ENCODE measurements at regions not wholly inside any gene's neighbourhood (a gene's known extent, or its start where the extent isn't known, plus 50 kb on each side); places are given as distances from the start of the nearest gene placed in this dataset.

DNA sequence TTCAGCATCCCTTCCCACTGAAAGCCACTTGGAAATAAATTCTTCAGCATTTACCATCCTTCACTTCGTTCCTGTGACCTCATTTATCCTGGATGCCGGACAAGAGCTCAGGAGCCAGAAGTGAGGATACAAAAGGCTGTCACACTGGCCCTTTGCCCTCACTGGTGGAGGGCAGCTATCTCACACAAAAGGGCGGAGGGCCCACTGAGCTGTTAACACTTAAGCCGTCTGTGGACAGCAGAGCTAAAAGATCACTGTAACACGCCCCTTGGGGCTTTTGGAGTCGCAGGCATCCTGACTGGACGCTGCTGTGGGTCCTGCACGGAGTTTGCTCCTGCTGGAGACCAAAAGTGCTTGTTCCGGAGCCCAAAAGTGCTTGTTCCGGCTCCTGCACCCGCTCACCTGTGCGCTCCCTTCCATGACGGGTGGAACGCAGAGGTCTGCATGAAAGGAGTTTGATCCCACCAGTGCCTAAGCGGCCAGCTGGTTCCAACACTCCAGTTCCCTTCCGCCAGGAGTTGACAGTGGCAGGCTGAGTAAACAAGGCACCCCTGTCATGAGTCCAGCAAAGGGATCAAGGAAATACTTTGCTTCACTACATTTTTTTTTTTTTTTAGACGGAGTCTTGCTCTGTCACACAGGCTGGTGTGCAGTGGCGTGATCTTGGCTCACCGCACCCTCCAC, 572.0 kb upstream of the LINC00305 start:
- no peak overlapping the region for H3K4me3 ChIP-seq (ENCODE audit: low read depth, low read length)
- H3K27me3 ChIP-seq (ENCODE audit: control insufficient read depth, insufficient read depth, low read length) = no peaks in the 10 kb centered on the region
- TF ChIP-seq CTCF (IDR thresholded peaks at IDR 0.05; ENCODE audit: insufficient read depth, low read length, poor library complexity, severe bottlenecking) = no peak
- H3K36me3 ChIP-seq (ENCODE audit: control insufficient read depth, insufficient read depth, low read length) = no peaks in the 10 kb centered on the region
- no peak for DNase-seq (ENCODE audit: low read depth)

DNA sequence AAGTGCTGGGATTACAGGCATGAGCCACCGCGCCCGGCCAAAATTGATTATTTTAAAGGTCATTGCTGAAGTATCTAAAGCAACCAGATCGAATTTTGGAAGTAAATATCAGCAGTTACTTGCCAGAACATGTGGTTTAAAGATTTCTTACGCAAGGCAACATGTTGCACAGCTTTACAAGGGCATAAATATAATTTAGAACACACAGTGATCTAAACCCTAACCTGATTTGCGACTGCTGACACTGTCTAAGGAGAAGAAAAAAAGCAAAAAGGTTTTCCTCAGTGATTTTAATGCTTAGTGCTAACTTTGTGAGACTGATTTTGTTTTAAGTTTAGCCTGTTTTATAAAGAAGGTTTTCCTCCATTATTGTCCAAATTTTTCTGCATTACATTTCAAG, 569.9 kb upstream of the LINC00305 start:
- no peaks in the 10 kb centered on the region for H3K36me3 ChIP-seq (ENCODE audit: control insufficient read depth, insufficient read depth, low read length)
- DNase-seq (ENCODE audit: low read depth) = no peak
- H3K27me3 ChIP-seq (ENCODE audit: control insufficient read depth, insufficient read depth, low read length) = no peaks in the 10 kb centered on the region
- no peak overlapping the region for H3K4me3 ChIP-seq (ENCODE audit: low read depth, low read length)
- no peak for TF ChIP-seq CTCF (IDR thresholded peaks at IDR 0.05; ENCODE audit: insufficient read depth, low read length, poor library complexity, severe bottlenecking)

GRCh38 chr18:64717026-64717425, 568.1 kb upstream of the LINC00305 start:
- H3K36me3 ChIP-seq (ENCODE audit: control insufficient read depth, insufficient read depth, low read length) = no peaks in the 10 kb centered on the region
- H3K27me3 ChIP-seq (ENCODE audit: control insufficient read depth, insufficient read depth, low read length) = no peaks in the 10 kb centered on the region
- TF ChIP-seq CTCF (IDR thresholded peaks at IDR 0.05; ENCODE audit: insufficient read depth, low read length, poor library complexity, severe bottlenecking) = no peak
- DNase-seq (ENCODE audit: low read depth) = peak; percentile 47
- no peak overlapping the region for H3K4me3 ChIP-seq (ENCODE audit: low read depth, low read length)

DNA sequence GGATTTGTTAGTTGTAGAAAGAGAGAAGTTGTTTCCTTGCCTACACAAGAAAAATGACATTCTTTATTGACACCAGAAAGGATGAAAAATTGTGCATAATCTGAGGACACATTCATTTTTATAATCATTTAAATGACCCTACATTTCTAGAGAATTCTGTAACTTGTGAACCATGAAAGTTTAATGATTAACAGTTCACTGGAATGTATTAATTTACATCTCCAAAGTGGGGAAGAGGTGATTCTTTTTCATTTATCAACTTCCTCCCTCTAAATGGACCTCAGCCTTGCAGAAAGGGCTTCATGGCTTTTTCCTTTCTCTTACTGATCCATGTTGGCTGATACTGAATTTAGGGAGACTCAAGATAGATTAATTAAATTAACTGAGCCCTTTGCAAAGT, 565.2 kb upstream of the LINC00305 start:
- no peak for DNase-seq (ENCODE audit: low read depth)
- TF ChIP-seq CTCF (IDR thresholded peaks at IDR 0.05; ENCODE audit: insufficient read depth, low read length, poor library complexity, severe bottlenecking) = no peak
- Histone ChIP-seq H3K4me3 (ENCODE audit: low read depth, low read length) (no peak overlapping the region), H3K27me3 (ENCODE audit: control insufficient read depth, insufficient read depth, low read length) (no peaks in the 10 kb centered on the region), H3K36me3 (ENCODE audit: control insufficient read depth, insufficient read depth, low read length) (no peaks in the 10 kb centered on the region)

DNA sequence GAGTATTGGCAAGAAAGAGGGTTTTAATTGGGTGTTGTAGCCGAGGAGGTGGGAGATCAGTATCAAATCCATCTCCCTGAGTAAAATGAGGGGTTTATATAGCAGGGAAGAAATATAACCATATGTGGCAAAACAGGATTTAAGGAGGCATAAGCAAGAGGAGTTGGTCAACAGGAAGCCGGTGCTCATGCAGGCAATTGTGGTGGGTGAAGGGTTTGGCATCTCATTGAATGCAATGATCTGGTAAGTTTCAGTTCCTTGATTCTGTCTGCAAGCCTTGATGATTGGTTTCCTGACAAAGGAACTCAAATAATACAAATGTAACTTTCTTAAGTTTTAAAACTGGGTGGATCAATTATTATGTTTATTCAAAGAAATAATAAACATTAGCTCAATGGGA, 564.4 kb upstream of the LINC00305 start:
- no peak for TF ChIP-seq CTCF (IDR thresholded peaks at IDR 0.05; ENCODE audit: insufficient read depth, low read length, poor library complexity, severe bottlenecking)
- no peaks in the 10 kb centered on the region for H3K27me3 ChIP-seq (ENCODE audit: control insufficient read depth, insufficient read depth, low read length)
- no peak for DNase-seq (ENCODE audit: low read depth)
- H3K36me3 ChIP-seq (ENCODE audit: control insufficient read depth, insufficient read depth, low read length) = no peaks in the 10 kb centered on the region
- no peak overlapping the region for H3K4me3 ChIP-seq (ENCODE audit: low read depth, low read length)

GRCh38 chr18:64712035-64712434, 563.1 kb upstream of the LINC00305 start:
- Histone ChIP-seq H3K36me3 (ENCODE audit: control insufficient read depth, insufficient read depth, low read length) (no peaks in the 10 kb centered on the region), H3K27me3 (ENCODE audit: control insufficient read depth, insufficient read depth, low read length) (no peaks in the 10 kb centered on the region), H3K4me3 (ENCODE audit: low read depth, low read length) (no peak overlapping the region)
- no peak for DNase-seq (ENCODE audit: low read depth)
- no peak for TF ChIP-seq CTCF (IDR thresholded peaks at IDR 0.05; ENCODE audit: insufficient read depth, low read length, poor library complexity, severe bottlenecking)

Measured in kidney epithelial cell (primary cell).